ENCODE measurements at regions not wholly inside any gene's neighbourhood (a gene's known extent, or its start where the extent isn't known, plus 50 kb on each side); places are given as distances from the start of the nearest gene placed in this dataset.

DNA sequence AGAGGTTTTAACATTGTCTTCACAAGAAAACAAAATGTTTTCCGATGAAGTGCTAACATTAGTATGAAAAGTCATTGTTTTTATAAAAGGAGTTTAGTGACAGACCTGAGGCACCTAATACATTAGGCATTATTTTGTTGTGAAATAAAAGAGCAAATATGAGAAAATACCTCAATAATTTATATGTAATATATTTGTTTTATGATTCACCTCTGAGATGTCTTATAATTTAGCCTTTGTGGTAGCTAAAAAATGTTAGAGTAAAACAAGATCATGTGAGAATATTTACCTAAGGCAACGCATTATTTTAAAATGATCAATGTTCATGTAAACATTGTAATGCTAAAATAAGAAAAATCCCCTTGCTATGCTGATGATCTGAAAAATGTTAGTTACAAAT lies 100.9 kb upstream of the WDFY3 start:
- TF ChIP-seq, protein P1, sequence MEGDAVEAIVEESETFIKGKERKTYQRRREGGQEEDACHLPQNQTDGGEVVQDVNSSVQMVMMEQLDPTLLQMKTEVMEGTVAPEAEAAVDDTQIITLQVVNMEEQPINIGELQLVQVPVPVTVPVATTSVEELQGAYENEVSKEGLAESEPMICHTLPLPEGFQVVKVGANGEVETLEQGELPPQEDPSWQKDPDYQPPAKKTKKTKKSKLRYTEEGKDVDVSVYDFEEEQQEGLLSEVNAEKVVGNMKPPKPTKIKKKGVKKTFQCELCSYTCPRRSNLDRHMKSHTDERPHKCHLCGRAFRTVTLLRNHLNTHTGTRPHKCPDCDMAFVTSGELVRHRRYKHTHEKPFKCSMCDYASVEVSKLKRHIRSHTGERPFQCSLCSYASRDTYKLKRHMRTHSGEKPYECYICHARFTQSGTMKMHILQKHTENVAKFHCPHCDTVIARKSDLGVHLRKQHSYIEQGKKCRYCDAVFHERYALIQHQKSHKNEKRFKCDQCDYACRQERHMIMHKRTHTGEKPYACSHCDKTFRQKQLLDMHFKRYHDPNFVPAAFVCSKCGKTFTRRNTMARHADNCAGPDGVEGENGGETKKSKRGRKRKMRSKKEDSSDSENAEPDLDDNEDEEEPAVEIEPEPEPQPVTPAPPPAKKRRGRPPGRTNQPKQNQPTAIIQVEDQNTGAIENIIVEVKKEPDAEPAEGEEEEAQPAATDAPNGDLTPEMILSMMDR (IDR thresholded peaks at IDR 0.05; ENCODE audit: low read depth, low read length, missing input control), result no peak
- TF ChIP-seq JUND (IDR thresholded peaks at IDR 0.05) (no peak), RAD21 (IDR thresholded peaks at IDR 0.05) (no peak), YY1 (IDR thresholded peaks at IDR 0.05) (no peak), EGR1 (IDR thresholded peaks at IDR 0.05; ENCODE audit: low read depth in 2 of 2) (no peak), SP1 (IDR thresholded peaks at IDR 0.05) (no peak), HNF4A (conservative IDR thresholded peaks at IDR 0.05) (no peak)
- TF ChIP-seq, protein P2, sequence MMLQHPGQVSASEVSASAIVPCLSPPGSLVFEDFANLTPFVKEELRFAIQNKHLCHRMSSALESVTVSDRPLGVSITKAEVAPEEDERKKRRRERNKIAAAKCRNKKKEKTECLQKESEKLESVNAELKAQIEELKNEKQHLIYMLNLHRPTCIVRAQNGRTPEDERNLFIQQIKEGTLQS (IDR thresholded peaks at IDR 0.05), result no peak
